Medulla oblongata (tissue), 1 donor: ENCODE measurements at regions not wholly inside any gene's neighbourhood (a gene's known extent, or its start where the extent isn't known, plus 50 kb on each side); places are given as distances from the start of the nearest gene placed in this dataset.
A peak's percentile ranks its signal among the peaks of the same experiment; 100 is the strongest.

ENCODE experiments used
- DNase-seq: peaks from one replicate; pipeline ENCODE4 v3.0.0-alpha.2; 2015; ENCODE audit errors: extremely low spot score

GRCh38 chr2:156088587-156088986, 243.9 kb downstream of the NR4A2 start:
- DNase-seq: no peak

- no peak for DNase-seq
Observed at GRCh38 chr2:156087875-156088274, 244.6 kb downstream of the NR4A2 start.

GRCh38 chr2:156083763-156084493, 248.6 kb downstream of the NR4A2 start:
- DNase-seq: no peak

GRCh38 chr2:156079845-156080244, 252.7 kb downstream of the NR4A2 start:
- no peak for DNase-seq

- DNase-seq: no peak
Observed at GRCh38 chr2:156077041-156077742, 255.3 kb downstream of the NR4A2 start.

- no peak for DNase-seq
Observed at GRCh38 chr2:156065912-156066311, 266.6 kb downstream of the NR4A2 start.

- no peak for DNase-seq
Observed at GRCh38 chr2:156064540-156064939, 268.0 kb downstream of the NR4A2 start.

- no peak for DNase-seq
Observed at GRCh38 chr2:156057647-156058046, 274.9 kb downstream of the NR4A2 start.

- DNase-seq: no peak
Observed at GRCh38 chr2:156054983-156055382, 277.5 kb downstream of the NR4A2 start.

- no peak for DNase-seq
Observed at GRCh38 chr2:156046900-156047299, 285.6 kb downstream of the NR4A2 start.

- DNase-seq: no peak
Observed at GRCh38 chr2:156042895-156043294, 289.6 kb downstream of the NR4A2 start.

GRCh38 chr2:156038021-156038420, 294.5 kb downstream of the NR4A2 start:
- DNase-seq: no peak

- no peak for DNase-seq
Observed at GRCh38 chr2:156037482-156037881, 295.0 kb downstream of the NR4A2 start.

- no peak for DNase-seq
Observed at GRCh38 chr2:156031121-156031520, 301.4 kb downstream of the NR4A2 start.

GRCh38 chr2:156023229-156023869, 309.2 kb downstream of the NR4A2 start:
- DNase-seq: peak; percentile 29

GRCh38 chr2:156021146-156022040, 311.1 kb downstream of the NR4A2 start:
- no peak for DNase-seq

- DNase-seq: no peak
Observed at GRCh38 chr2:156019341-156019740, 313.2 kb downstream of the NR4A2 start.

- DNase-seq: no peak
Observed at GRCh38 chr2:156017341-156017885, 315.1 kb downstream of the NR4A2 start.

- no peak for DNase-seq
Observed at GRCh38 chr2:156009293-156009692, 323.2 kb downstream of the NR4A2 start.

- DNase-seq: no peak
Observed at GRCh38 chr2:156006721-156007618, 325.6 kb downstream of the NR4A2 start.
